Upper lobe of right lung (tissue), 1 donor: ENCODE measurements at regions not wholly inside any gene's neighbourhood (a gene's known extent, or its start where the extent isn't known, plus 50 kb on each side); places are given as distances from the start of the nearest gene placed in this dataset.

ENCODE experiments used
- ATAC-seq: fragments of 200-7000 bp; cut with Tn5 transposase; one replicate; pipeline ENCODE4 v1.9.1; 2020; ENCODE audit warnings: mild to moderate bottlenecking, moderate library complexity
- DNase-seq: peaks from one replicate; pipeline ENCODE4 v3.0.0-alpha.2; 2020
- H3K27ac ChIP-seq: fragments of 200-600 bp; one replicate; pipeline ENCODE4 v1.8.0; 2022
- H3K27me3 ChIP-seq: fragments of 200-600 bp; one replicate; pipeline ENCODE4 v1.8.0; 2022; ENCODE audit warnings: mild to moderate bottlenecking
- H3K36me3 ChIP-seq: fragments of 200-600 bp; one replicate; pipeline ENCODE4 v1.8.0; 2022
- H3K4me1 ChIP-seq: fragments of 200-600 bp; one replicate; pipeline ENCODE4 v1.8.0; 2022
- H3K4me3 ChIP-seq: fragments of 200-600 bp; one replicate; pipeline ENCODE4 v1.8.0; 2022; ENCODE audit warnings: mild to moderate bottlenecking
- H3K9me3 ChIP-seq: fragments of 200-600 bp; one replicate; pipeline ENCODE4 v1.8.0; 2022
- CTCF ChIP-seq: fragments of 200-600 bp; IDR thresholded peaks from one replicate; pipeline ENCODE4 v1.8.0; 2022; ENCODE audit warnings: antibody characterized with exemption
- intact Hi-C: fragments of 100-400 bp; cut with DNase I; formaldehyde crosslinking; loops from one replicate; pipeline ENCODE4 v1.11.0; 2022
- donor health status: DM: no; HTN: yes; CAD: no; lungs with severe emphysema.

- no peaks in the 10 kb centered on the region for H3K9me3 ChIP-seq
- H3K27ac ChIP-seq: no peak overlapping the region
- intact Hi-C loops: no loop called here
- H3K36me3 ChIP-seq: no peaks in the 10 kb centered on the region
- no peak overlapping the region for H3K4me3 ChIP-seq
- no peak for TF ChIP-seq CTCF
- DNase-seq (no peak), ATAC-seq (no peak)
- H3K27me3 ChIP-seq: no peaks in the 10 kb centered on the region
- no peaks in the 10 kb centered on the region for H3K4me1 ChIP-seq
These were observed 319.6 kb downstream of the DRD1 start for GRCh38 chr5:175124251-175124813.

- Histone ChIP-seq H3K27me3 (no peaks in the 10 kb centered on the region), H3K9me3 (no peaks in the 10 kb centered on the region), H3K36me3 (no peaks in the 10 kb centered on the region), H3K4me1 (no peaks in the 10 kb centered on the region), H3K4me3 (no peak overlapping the region), H3K27ac (no peak overlapping the region)
- intact Hi-C loops: no loop called here
- TF ChIP-seq CTCF: no peak
- ATAC-seq (no peak), DNase-seq (no peak)
These were observed 320.4 kb downstream of the DRD1 start for GRCh38 chr5:175123542-175123941.

- DNase-seq: no peak
- intact Hi-C loops: no loop called here
- Histone ChIP-seq H3K9me3 (no peaks in the 10 kb centered on the region), H3K4me3 (no peak overlapping the region), H3K27ac (no peak overlapping the region), H3K36me3 (no peaks in the 10 kb centered on the region), H3K4me1 (no peaks in the 10 kb centered on the region), H3K27me3 (no peaks in the 10 kb centered on the region)
- no peak for ATAC-seq
- no peak for TF ChIP-seq CTCF
These were observed 322.5 kb downstream of the DRD1 start for GRCh38 chr5:175121457-175121856.

GRCh38 chr5:175120412-175120811 is 323.6 kb downstream of the DRD1 start:
- Histone ChIP-seq H3K4me3 (no peak overlapping the region), H3K36me3 (no peaks in the 10 kb centered on the region), H3K27me3 (no peaks in the 10 kb centered on the region), H3K4me1 (no peaks in the 10 kb centered on the region), H3K9me3 (no peaks in the 10 kb centered on the region), H3K27ac (no peak overlapping the region)
- no peak for DNase-seq
- no peak for ATAC-seq
- intact Hi-C loops: no loop called here
- no peak for TF ChIP-seq CTCF

GRCh38 chr5:175118700-175119309 is 325.2 kb downstream of the DRD1 start:
- H3K36me3 ChIP-seq: no peaks in the 10 kb centered on the region
- H3K4me3 ChIP-seq: no peak overlapping the region
- no peaks in the 10 kb centered on the region for H3K27me3 ChIP-seq
- ATAC-seq: no peak
- DNase-seq: no peak
- H3K27ac ChIP-seq: no peak overlapping the region
- no peaks in the 10 kb centered on the region for H3K9me3 ChIP-seq
- intact Hi-C loops: no loop called here
- no peaks in the 10 kb centered on the region for H3K4me1 ChIP-seq
- no peak for TF ChIP-seq CTCF
